Glomerular endothelial cell (primary cell): ENCODE measurements at regions not wholly inside any gene's neighbourhood (a gene's known extent, or its start where the extent isn't known, plus 50 kb on each side); places are given as distances from the start of the nearest gene placed in this dataset.
A peak's percentile ranks its signal among the peaks of the same experiment; 100 is the strongest.

Source experiments
- DNase-seq: peaks from one replicate; pipeline ENCODE4 v3.0.0-alpha.2; 2011; ENCODE audit warnings: low read depth, low spot score; ENCODE audit errors: extremely low read depth

DNA sequence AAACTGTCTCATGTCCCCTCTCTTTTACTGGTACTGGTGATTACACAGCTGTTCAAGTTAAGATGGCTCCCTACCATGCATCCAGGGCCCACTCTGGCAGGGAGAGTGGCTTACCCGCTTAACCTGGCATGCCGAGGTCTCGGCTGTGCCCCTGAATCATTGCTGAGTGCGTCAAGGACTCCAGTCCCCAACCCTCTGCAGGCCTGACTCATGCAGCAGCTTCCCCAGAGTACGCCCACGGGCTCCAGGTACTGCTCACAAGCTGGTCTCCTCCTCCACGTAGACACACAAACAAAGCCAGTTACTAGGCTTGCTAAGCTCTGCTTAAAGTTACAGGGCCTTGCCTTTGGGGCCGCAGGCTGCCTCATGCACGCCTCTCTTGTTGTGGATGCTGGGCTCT lies 447.4 kb downstream of the COG6 start:
- DNase-seq, result no peak

DNA sequence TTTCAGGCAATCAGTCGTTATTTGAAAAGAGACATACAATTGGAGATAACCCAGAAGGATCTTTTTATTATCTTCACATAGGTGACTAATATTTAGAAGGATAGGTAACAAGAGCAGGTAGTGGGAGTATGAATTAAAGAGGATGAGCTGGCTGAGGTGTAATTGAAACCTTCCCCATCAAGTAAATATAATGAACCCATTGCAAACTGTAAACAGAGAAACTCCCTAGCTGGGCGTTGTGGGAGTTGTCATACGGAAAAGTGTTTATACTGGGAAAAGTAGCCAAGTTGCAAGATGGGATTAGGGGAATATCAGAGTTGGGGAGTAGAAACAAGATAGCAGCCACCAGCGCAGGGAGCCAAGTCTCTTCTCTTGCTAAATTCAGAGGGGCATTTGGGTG lies 448.4 kb downstream of the COG6 start:
- DNase-seq, result no peak

DNA sequence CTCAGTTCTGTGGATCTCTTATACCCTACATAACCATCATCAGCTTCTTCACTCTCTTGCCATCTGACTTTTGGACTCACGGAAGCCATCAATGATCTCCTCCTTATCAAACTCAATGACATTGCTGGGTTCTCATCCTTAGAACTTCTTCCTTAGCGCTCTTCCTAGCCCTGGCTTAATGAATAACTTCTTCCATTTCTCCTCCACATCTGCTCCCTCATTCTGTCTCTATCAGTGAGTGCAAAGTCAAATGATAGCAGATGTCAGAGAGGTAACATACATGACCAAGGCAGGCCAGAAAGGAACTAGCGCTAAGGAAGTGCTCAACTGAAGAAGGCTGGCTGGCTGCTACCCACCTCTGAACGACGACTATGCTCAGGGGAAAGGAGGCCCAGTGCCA lies 449.8 kb downstream of the COG6 start:
- DNase-seq, result no peak

DNA sequence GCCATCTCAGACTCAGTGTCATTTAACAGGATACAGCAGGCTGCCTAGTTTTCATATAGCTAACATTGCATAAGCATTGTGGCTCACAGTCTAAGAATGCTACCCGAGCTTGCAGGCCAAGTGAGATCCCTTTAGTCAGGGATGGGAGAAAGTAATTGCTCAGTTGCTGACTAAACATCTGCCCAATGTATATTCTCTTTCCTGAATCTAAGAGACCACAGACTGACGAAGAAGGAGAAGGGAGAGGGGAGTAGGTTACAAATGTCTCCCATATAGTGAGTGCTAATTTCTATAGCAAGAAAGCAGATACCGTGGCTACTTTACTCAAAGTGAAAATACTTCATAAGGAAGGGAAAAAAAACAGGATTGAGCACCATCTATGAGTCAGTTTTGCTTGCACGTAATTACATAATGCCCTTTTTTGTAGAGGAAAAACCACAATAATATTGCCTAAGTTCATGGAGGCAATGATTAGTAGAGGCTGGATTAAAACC lies 453.9 kb downstream of the COG6 start:
- DNase-seq, result no peak

DNA sequence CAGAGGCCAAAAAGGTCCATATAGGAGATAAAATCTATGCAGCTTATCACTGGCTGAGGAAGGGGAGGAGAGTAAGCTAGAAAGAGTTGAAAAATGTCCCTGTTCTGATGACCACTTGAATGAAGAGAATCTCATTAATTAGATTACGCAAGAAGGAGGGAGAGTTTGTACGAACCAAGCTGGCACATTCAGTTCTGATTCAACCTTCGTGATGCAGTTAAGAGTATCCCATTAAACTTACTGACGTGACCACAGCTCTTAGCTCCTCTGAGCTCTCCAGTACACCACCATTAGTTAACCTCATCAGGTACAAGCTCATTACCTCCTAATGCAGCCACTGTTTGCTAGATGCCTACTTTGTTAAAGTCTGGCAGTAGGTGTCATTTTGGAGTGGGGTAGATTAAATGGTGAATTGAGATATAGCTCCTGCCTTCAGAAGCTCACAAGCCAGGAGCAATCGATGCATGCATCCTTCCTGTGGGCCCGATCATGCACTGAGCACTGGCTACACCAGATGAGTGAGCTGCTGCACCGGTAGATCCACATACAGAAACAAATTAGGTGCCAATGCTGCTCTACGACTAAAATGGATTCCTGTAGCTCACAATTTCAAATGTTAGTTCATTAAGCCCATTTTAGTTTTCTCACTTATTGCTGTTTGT lies 458.3 kb downstream of the COG6 start:
- DNase-seq, result no peak

DNA sequence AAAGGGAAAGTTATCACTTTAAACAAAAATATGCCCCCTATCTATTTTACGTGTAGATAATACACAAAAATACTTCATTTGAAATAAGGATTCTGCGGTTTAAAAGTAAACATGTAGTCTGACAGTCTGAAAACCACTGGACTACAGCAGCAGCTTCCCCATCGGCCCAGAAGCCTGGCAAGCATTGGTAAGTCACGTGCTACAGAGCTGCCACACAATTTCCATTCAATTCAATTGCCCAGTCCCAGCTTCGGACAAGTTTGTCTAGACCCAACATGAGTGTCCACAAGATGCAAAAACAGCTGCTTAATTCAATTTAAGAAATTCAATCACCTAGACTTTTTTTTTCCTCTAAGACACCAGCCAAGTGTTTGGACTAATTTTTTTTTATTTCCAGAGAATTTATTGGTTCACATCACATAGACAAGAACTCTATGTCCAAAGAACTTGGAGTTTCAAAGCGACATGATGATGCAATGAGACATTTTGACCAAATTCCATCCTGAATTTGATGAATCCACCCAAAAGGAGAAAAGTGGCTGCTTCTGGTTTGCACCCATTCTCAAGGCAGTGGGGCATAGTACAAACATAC lies 458.9 kb downstream of the COG6 start:
- no peak for DNase-seq

DNA sequence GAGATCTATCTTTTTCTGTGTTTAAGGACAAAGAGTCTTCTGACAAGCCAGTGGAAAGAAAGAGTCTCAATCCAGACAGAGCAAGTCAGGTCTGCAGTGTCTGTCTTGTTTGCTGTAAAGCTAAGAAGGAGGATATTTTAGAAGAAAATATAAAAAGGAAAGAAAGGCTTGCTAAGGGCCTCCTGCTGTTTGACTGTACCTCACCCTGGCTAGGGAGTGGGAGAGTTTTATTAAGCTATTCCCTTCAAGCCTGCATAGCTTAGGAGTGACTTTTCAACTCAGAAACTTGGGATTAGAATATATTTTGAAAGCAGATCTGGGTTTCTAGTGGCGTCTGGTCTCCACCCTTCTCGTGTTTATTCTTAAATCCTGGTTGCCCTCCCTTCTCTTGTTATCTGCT lies 460.0 kb downstream of the COG6 start:
- no peak for DNase-seq

DNA sequence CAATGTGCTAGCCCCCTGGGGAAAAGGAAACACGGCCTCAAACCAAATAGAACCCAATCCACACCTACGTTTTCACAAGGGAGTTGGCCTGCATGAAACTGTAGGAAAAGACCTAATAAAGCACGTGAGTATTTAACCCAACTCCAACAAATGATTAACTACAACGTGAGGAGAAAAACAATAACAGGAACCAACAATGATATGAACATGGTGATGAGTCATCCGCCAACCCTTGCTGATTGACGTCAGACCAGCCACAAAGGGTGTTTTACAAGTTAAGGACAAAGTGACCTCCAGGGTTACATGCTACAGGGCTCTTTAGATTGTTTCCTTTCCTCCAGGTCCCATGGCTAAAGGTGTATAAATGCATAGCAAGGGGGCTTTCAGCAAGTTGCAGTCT lies 460.5 kb downstream of the COG6 start:
- DNase-seq, result peak; percentile 99

DNA sequence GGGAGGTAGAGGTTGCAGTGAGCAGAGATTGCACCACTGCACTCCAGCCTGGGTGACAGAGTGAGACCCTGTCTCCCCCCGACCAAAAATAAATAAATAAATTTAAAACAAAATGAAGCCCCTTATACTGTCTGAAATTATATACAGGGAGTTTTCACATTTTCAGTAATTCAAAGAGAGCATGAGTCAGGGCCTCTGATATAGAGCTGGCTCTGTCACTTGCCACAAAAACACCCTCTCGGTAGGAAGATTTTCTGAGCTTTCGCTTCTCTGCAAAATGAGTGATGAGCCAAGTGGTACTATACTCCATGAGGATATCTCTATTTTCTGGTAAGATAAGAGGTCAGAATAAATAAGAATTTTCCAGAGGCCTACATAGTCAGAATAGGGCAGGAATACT lies 462.9 kb downstream of the COG6 start:
- no peak for DNase-seq

DNA sequence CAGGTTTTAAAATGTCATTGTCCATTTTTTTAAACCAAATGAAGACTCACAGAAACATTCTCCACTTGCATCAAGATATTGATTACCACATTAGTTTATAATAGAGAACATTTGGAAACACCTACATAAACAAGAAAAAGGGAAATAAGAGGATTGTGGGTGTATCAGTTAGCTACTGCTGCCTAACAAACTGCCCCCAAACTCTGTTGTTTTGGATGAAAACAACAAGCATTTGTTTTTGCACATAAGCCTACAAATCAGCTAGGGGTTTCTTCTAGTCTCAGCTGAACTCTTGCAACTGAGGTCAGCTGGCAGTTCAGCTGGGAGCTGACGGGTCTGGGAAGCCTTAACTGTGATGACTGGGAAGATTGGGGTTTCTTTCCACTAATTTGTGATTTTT lies 464.4 kb downstream of the COG6 start:
- no peak for DNase-seq

DNA sequence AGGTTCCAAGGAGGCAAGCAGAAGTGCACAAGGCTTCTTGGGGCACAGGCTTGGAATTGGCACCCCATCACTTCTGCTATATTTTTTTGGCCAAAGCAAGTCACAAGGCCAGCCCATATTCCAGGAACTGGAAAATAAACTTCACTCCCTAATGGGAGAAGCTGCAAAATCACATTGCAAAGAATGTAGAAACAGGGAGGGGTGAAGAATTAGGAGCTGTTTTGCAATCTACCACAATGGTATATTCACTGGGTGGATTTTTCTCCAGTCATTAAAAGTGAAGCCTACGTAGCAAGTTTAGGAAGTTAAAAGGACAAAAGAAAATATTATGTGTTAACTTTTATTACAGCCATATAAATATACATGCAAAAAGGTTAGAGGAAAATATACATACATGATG lies 464.8 kb downstream of the COG6 start:
- no peak for DNase-seq

DNA sequence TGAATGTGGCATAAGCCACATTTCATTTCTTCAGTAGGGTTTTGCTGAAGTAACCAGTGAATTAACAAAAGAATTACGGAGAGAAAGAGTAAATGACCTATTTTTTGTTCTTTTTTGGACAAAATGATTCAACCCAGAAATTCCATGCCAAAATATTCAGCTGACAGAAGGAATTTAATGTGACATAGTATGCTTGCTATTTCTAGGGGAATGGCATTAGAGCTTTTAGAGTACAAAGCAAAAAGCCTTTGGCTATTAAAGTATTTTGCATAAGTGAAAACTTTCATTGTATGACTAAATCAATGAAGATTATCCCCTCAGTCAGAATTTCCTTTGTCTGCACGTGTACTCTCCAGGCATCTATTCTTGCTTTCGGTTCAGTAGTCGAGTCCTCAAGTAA lies 465.3 kb downstream of the COG6 start:
- no peak for DNase-seq

DNA sequence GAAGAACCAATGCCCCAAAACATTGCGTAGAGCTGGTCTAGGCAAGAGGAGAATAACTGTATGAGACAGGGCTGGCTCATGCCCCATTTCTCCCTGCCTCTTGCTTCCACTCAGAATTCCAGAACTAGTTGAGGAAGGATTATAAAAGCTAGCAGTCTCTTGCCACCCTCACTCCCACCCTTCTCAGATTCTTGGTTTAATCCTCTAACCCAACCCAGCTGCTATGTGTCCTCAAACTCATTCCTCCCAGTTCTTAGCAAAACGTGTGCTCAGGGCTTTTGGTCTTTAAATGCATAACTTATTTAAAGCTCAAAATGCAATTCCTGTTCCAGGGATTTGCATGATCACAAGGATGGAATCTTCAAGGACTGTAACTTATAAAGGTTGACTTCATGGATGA lies 466.3 kb downstream of the COG6 start:
- DNase-seq, result no peak

DNA sequence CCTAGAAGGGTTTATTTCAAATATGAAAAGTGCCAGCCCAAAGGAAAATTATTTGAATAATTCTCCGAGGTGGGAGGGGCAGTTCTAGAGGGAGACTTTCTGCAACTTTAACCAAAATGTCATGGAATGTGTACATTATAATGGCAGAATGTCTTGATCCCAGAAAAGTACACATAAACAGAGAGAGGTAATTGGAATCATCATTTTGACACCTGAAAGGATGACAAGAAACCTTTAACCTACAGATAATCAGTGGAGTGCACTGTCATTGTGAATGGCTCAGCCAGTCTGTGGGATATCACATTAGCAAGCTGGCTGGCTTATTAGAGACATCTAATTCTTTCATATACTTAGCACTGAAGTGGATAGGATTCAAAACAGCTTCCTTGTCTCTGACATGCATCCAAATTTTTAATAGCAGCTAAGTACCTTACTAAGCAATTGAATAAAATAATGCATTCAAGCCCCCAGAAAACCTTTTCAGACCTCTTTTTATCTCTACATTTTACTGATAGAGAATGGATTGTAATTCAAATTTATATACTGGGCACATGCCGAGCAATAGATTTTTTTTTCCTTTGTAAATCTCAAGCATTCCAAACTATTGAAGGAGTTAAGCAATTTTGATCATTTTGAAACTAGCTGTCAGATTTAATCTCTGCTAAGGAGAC lies 468.6 kb downstream of the COG6 start:
- no peak for DNase-seq

DNA sequence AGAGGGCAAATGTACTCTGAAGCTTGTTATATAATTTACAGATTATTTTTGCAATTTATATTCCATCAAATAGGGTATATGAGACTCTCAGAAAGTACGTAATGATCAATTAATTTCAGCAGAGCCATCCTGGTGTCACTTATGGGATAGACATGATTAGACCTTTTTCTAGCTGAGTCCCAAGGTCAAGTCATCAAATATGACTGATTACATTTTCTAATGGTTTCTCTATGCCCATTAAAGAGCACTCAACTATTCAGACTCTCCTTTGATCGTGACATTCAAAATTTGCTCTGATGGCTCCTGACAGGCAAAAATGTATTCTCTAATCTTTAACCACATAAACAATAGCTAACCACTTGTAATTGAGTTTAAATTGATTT lies 469.2 kb downstream of the COG6 start:
- DNase-seq, result no peak

DNA sequence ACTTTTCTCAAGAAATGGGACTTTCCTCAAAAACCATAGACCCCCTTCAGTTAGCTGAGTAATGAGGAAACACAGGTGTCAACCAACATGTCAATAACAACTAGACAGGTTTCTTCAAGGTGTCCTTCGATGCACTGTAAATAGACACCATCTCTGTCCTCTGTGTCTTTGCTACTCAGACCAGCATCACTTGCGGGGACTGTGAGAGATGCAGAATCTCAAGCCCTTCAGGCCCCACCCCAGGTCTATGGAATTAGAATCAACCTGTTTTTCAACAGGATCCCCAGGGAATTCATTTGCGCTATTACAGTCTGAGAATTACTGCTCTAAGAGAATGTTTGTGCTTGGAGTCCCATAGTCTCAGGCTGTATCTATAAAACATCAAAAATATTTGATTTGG lies 469.9 kb downstream of the COG6 start:
- DNase-seq, result no peak

DNA sequence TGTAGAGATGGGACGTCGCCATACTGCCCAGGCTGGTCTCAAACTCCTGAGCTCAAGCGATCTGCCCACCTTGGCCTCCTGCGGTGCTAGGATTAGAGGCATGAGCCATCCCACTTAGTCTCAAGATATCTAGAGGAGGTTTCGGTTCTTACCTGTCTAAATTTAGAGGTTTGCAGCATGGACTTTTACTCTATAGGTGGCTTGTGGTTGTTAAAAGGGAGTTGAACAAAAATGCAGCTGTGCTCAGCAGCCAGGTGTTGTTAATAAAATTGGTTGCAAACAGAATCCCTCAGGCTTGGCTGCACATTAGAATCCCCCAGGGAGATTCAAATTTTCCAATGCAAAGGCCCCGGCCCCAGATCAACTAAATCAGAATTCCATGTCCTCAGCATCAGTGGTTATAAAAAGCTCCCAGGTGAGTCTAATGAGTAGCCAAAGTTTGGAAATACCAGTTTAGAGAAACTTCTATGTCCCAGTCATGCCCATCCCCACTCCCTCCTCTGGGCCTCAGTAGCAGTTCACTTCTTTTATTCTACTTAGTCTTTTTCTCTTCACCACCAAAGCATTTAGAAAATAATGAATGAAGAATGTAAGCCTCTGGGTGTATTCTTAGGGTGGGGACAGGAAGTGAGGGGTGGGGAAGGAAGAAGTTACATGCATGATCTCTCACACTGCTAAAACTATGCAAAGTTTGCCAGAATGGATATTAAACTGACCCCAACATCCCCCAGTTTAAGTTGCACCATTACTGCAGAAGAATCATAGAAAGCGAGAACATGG lies 471.0 kb downstream of the COG6 start:
- DNase-seq, result no peak

DNA sequence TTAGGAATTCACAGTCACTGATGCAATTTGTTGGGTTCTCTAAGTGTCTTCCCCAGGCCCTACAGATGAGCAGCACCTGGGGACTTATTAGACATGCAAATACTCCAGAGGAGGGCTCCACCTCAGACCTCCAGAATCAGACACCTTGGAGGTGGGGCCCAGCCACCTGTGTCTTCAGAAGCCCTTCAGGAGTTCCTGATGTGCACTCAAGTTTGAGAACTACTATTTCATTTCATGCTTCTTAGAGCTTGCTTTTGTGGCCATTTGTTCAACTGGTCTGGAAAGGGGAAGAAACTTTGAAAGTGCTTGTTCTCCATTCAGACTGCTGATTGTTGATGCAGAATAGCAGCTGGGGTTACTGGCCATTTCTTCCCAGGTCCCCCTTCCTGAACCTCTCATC lies 472.0 kb downstream of the COG6 start:
- DNase-seq, result no peak

DNA sequence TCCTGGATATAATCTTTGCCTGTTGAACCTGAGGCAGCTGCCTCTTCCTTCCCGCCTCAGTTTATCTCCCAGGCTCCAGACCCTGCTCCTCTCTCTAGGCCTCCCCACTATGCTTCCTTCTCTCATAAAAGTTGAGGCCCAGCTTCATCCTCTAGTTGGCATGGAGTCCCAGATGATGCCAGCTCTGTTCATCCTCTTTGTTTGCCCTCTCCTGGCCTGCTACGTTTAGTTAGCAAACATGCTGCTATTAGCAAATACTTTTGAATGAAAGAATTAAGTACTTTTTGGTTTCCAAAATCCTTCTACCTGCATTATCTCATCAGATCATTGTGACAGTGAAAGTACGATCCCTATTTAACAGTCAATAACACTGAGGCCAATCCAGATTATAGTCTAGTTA lies 472.5 kb downstream of the COG6 start:
- no peak for DNase-seq

DNA sequence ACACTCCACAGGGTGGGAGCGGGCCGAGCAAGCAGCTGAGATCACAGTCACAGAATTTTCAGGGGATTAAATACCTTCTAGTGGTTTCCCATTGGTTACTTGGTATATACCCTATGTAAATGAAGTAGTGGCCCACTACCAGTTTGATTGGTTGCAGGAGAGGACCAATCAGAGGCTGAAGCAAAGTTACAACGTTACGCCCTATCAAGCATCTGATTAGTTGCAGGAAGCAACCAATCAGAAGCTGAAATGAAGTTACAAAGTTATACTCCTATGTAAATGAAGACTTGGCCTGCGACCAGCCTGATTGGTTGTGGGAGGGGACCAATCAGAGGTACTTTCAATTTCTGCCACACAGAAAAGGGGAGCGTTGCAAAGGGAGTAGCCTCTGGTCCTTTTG lies 474.0 kb downstream of the COG6 start:
- no peak for DNase-seq

DNA sequence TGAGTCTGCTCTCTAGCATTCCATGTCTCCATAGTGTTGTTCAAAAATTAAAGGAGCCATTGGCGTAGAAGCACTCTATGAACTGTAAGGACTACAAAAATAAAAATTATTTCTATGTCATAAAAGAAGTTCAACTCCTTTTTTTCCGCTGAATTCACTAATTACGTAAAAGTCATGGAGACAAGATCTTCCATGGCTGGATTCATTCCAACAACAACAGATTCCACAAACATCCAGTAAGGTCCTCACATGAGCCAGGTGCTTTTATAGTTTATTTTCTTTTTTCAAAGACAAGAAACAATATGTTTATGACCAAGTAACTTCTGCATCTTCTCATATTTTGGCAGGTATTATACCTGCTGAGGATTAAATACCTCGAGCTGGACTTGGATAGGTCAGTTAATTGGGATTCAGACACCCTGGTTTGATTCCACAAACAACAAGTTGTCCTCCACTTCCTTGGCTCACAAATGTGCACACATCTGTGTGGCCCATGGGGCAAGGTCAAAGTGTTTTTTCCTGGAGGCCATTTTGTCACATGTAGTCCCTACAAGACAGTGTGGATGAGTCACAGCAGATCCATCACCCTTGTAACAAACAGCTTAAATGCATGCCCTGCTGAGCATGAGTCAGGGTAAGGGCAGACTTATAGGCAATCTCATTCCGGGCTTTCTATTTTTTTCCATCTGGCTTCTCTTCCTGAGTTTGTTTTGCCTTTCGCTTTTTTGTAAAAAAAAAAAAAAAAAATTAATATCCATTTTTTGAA lies 475.6 kb downstream of the COG6 start:
- DNase-seq, result peak; percentile 64
